Retinal pigment epithelial cell (primary cell): ENCODE measurements at regions not wholly inside any gene's neighbourhood (a gene's known extent, or its start where the extent isn't known, plus 50 kb on each side); places are given as distances from the start of the nearest gene placed in this dataset.

Source experiments
- DNase-seq: peaks from one replicate; pipeline ENCODE4 v3.0.0-alpha.2; 2010; ENCODE audit warnings: low read depth
- H3K4me3 ChIP-seq: 2 replicates; pipeline ENCODE4 v1.5.1; 2011; ENCODE audit warnings: mild to moderate bottlenecking, low read length, control low read depth, moderate library complexity
- TF ChIP-seq, protein P1 (sequence below): conservative IDR thresholded peaks from 2 replicates; pipeline ENCODE4 v1.5.1; 2011; ENCODE audit warnings: low read depth, low read length, control low read depth, inconsistent platforms

DNA sequence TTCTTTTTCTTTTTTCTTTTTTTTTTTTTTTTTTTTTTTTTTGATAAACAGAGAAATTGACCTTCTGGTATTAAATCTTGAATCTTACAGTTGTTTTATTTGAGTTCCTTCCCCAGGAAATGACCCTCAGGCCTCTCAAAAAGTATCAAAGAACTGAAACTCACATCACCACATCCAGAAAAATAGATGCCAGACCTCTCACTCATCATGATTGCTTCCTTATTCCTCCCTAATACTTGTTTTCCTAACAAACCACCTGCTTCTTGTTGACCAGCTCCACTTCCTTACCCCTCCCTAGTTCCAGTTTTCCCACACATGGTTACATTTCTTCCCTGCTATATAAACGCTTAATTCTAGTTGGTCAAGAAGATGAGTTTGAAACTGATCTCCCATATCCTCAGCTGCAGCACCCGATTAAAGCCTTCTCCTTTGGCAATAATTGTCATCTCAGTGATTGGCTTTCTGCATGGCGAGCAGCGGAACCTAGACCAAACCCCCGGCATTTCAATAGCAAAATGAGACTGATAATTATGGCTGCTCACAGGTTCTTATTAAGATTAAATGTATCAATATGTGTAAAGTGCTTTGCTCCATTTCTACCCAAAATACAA, 681.1 kb upstream of the AUTS2 start:
- H3K4me3 ChIP-seq = no peak overlapping the region
- TF ChIP-seq, protein P1, sequence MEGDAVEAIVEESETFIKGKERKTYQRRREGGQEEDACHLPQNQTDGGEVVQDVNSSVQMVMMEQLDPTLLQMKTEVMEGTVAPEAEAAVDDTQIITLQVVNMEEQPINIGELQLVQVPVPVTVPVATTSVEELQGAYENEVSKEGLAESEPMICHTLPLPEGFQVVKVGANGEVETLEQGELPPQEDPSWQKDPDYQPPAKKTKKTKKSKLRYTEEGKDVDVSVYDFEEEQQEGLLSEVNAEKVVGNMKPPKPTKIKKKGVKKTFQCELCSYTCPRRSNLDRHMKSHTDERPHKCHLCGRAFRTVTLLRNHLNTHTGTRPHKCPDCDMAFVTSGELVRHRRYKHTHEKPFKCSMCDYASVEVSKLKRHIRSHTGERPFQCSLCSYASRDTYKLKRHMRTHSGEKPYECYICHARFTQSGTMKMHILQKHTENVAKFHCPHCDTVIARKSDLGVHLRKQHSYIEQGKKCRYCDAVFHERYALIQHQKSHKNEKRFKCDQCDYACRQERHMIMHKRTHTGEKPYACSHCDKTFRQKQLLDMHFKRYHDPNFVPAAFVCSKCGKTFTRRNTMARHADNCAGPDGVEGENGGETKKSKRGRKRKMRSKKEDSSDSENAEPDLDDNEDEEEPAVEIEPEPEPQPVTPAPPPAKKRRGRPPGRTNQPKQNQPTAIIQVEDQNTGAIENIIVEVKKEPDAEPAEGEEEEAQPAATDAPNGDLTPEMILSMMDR = no peak
- DNase-seq = no peak

DNA sequence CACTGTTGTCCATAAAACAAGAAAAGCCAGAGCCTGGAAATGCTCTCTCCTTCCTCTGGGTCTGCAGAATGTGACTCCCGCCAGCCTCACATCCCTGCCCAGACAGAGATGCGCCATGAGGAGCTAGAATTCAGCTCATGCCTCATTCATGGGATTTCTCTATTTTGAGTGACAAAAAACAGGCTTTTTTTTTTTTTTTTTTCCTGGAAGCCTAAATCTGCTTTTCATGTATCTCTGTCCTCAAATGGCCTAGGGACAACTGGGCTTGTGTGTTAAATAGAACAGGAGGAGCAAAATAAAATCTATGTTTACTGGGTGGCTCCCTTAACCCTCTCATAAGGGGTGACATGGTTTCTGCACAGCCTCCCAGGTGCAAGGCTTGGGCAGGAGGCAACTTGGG, 679.7 kb upstream of the AUTS2 start:
- no peak for DNase-seq
- H3K4me3 ChIP-seq = no peak overlapping the region
- TF ChIP-seq, protein P1 = no peak

DNA sequence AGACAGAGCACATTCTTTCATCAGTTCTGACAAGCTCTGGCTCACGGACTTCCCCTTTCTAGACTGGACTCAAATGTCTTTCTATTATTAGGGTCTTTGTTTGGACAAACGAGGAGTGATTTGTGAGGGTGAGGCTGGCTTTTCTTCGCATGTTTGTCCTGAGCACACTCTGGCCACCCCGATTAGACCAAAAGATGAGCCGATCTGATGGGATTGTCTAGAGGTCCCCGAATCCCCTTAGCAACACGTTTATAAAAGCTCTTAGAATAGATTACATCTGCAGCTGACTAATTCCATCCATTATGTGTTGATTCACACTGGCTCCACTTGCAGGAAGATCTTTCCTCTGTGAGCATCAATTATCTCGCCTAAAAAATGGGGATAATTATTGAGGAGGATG, 675.4 kb upstream of the AUTS2 start:
- no peak for DNase-seq
- TF ChIP-seq, protein P1 = no peak
- no peak overlapping the region for H3K4me3 ChIP-seq

DNA sequence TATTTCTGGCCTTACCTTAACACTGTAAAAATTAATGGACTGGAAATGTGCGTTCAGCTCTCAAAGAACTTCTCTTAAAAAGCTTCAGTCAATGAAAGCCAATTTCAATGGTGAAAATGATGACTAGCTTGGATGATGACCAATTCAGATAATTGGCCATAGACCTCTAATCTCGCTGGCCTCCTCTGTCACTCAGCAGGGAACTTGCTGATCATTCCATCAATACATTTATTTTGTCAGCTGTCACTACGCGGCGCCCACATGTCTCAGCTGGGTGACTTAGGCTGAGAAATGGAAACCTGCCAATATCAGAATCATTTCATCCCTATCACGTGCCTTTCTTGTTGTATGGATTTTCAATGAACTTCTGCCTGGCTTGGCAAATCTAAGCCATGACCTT, 673.0 kb upstream of the AUTS2 start:
- H3K4me3 ChIP-seq = no peak overlapping the region
- TF ChIP-seq, protein P1 = no peak

DNA sequence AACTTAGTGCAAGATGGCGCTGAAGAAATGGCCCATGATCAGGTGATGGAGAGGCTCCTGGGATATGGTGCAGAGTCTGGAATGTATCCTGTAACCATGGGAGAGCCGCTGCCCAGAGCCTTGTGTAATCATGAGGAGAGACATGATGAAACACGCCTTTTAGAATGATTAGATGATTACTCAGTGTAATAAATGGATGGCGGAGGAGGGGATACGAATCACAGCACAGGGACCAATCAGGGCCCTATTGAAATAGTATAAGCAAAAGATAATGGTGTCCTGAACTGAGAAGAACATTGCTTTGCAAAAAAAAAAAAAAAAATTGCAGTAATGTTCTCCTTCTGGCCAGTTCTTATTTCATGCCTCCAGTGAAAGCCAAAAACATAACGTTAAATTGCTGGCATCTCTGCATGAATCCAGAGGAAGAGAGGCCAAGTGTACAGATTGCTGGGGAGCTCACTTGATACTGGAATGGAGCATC, 668.5 kb upstream of the AUTS2 start:
- no peak overlapping the region for H3K4me3 ChIP-seq
- DNase-seq = no peak
- TF ChIP-seq, protein P1 = no peak

More for the DNA sequence above, 673.0 kb upstream of the AUTS2 start:
- DNase-seq = peak; percentile 60

DNA sequence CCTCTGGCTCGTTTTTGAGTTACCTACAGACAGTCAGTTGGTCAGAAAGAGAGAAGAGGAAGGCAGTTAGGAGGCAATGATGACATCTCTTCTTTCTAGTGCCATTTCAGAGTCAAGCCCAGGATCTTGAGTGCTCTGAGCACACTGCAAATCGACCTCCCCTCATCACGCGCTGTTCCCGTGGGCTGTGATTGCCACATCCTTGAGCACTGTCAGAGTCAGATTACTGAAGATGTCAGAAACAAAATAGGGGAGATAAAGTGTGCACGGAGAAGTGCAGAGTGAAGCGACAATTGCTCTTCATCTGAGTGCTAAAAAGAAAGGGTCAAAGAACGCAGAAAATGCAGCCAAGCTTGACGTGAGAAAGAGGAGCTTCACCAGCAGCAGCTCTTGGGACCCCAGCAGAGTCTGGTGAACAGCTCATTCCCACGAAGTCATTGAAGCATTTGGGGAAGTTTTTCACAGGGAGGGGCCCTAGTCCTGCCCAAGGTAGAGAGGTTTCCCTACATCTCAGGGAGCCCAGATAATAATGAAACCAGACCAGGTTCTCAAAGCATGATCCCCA, 661.7 kb upstream of the AUTS2 start:
- H3K4me3 ChIP-seq = no peak overlapping the region
- TF ChIP-seq, protein P1 = no peak
- DNase-seq = no peak

DNA sequence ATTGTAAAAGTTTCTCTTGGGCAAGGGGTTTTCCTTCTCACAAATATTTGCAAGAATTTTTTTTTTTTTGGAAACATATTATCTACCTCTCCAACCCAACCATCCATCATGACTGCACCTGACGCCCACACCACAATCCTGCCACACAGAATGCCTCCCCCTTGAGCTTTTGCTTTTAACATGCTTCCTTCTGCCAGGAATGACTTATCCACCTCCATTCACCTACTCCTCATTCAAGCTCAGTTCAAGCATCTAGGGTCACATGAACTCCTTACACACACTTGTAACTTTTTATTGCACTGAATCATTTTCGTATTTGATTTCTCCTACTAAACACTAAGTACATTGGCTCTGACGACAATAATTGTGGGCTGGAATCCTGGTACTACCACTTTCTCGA, 660.1 kb upstream of the AUTS2 start:
- DNase-seq = no peak
- TF ChIP-seq, protein P1 = no peak
- no peak overlapping the region for H3K4me3 ChIP-seq
